ENCODE measurements at regions not wholly inside any gene's neighbourhood (a gene's known extent, or its start where the extent isn't known, plus 50 kb on each side); places are given as distances from the start of the nearest gene placed in this dataset.

DNA sequence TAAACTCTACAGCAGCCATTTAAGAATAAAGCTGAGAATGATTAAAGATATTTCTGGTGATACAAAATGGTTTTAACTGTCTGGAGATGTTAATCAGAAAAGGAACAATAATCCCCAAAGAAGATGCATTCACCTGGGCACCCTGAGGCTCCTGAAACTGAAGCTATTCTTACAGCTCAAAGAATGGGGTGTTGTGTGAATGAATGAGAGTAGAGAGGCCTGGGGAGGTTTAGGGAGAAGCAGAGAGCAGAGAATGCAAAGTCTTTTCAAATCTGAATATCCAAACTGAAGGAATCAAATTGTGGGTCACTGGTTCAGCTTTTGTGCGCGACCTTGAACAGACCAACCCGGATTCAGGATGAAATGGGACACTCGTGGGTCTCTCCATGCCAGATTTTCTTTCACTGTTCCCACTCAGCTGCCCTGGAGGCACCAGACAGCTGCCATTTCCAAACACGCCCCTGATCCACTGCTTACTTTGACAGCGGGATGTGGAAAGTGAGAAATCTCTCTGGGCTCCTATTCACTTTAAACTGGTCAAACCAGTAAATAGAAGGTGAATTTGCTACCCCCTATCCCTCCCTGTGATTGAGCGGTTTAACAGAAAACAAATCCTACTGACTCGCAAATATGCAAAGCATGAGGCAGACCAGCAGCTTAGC, 485.5 kb upstream of the THBS1 start:
- DNase-seq: no peak

GRCh38 chr15:39096608-39097205, 484.2 kb upstream of the THBS1 start:
- no peak for DNase-seq

DNA sequence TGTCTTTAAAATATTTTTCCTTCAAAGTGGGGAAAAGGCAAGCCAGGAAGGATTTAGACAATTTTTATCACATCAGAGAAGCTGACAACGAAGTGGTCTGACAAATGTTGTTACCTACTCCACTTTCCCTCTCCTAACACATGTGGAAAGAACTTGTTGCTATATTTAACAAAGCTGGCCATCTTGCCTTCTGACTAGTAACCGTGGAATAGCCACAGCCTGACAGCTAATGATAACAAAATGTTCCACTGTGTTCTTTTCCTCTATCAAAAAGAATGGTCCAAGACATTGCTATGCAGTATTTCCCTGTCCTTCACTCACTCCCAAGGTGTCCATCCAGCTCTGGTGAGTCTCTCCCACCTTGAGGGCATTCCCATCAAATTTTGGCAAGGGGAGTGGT, 481.4 kb upstream of the THBS1 start:
- DNase-seq: no peak

DNA sequence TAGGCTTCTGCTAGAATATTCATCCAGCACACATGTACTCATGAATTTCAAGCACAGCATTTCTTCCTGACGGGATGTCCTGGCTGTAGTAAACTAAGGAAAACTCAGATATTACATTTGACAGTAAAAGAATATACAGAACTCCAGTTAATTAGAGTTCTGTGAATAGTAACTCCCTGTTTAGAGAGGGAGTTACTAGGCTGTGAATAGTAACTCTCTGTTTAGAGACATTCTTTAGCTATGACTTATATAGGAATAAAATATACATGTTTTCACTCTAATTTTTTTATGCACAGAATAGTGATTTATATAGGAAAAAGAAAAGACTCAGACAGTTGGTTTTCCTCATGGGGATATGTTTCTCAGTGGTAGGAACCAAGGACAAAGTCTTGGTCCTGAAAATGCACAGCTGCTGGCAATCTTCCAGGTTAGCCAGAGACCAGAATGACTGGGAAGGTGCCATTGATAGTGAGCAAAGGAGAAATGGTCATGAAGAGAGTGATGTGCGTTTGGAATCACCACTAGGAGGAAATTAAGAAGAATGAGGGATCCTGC, 480.7 kb upstream of the THBS1 start:
- no peak for DNase-seq

DNA sequence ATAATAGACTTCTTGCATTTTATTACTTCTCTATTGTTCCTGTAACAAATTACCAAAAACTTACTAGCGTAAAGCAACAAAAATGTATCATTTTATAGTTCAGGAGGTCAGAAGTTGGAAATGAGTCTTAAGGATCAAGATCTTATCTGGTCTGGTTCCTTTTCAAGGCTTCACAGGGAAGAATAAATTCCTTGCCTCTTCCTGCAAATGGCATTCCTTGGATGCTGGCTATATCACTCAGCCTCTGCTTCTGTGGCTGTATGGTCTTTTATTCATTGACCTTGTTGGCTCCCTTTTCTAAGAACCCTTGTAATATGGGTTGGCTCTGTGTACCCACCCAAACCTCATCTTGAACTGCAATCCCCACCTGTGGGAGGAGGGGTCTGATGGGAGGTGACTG, 478.4 kb upstream of the THBS1 start:
- DNase-seq: no peak

GRCh38 chr15:39106950-39107349, 473.9 kb upstream of the THBS1 start:
- no peak for DNase-seq

DNA sequence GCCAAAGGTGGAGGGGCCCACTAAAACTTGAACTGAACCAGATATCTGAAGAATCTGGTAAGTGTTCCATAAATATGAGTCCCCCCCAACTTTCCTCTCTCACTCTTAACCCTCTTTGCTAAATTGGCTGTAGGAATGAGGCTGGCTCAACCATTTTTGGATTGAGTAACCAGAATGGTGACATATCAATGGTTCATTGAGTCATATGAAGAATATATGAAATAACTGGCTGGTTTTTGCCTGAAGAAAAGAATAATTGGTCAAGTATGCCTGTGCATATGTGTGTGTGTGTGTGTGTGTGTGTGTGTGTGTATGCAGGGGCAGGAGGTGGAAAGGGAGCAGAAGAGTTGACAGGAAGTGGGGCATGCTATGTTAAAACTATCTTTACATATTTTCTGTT, 472.9 kb upstream of the THBS1 start:
- no peak for DNase-seq

- DNase-seq: no peak
Measured at GRCh38 chr15:39110336-39110735, 470.5 kb upstream of the THBS1 start.

GRCh38 chr15:39110746-39111145, 470.1 kb upstream of the THBS1 start:
- DNase-seq: no peak

DNA sequence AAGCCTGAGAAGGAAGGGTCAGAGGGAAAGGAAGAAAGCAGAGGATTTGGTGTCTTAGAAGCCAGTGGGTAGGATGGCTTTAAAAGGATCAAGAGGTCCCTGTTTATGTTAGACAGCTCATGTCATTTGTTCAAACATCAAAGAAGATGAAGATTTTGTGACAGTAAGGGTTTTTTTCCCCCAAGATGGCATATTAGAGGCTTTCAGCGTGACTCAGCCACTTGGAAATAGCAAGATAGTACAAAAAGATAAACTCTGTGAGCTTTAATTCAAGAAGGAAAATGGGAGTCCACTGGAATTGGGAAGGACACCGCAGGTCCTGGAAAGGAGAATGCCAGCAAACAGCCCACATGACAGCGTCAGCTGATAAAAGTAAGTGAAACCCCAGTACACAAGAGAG, 467.1 kb upstream of the THBS1 start:
- DNase-seq: no peak

GRCh38 chr15:39114690-39115378, 466.0 kb upstream of the THBS1 start:
- DNase-seq: no peak

DNA sequence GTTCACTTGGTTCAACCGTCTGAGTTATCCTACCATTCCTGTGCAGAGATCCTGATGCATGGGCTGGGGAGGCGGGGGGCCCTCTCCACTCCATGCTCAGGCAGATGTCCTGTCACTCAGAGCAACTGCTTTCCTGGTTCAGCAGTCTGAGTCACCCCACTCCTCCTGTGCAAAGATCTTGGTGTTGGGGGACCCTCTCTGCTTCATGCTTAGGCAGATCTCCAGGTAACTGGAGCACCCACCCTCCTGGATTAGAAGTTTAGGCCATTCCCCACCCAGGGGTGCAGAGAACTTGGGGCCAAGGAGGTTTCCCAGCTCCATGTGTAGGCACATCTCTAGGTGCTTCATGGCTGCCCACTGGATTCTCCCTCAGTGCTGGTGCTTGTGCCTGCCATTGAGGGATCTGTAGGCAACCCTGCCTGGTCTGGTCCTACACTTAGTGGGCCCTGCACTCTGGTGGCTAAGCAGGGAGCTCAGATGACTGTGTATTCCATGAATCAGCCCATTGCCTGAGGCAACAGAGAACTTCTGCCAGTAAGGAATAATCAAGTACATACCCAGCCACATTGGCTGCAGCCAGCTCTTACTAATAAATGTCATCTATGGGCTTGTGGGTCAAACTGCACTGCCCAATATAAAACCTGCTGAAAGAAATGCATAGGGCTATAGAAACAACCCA, 465.4 kb upstream of the THBS1 start:
- no peak for DNase-seq

GRCh38 chr15:39118510-39118909, 462.4 kb upstream of the THBS1 start:
- DNase-seq: no peak

GRCh38 chr15:39124155-39124552, 456.7 kb upstream of the THBS1 start:
- DNase-seq: no peak

DNA sequence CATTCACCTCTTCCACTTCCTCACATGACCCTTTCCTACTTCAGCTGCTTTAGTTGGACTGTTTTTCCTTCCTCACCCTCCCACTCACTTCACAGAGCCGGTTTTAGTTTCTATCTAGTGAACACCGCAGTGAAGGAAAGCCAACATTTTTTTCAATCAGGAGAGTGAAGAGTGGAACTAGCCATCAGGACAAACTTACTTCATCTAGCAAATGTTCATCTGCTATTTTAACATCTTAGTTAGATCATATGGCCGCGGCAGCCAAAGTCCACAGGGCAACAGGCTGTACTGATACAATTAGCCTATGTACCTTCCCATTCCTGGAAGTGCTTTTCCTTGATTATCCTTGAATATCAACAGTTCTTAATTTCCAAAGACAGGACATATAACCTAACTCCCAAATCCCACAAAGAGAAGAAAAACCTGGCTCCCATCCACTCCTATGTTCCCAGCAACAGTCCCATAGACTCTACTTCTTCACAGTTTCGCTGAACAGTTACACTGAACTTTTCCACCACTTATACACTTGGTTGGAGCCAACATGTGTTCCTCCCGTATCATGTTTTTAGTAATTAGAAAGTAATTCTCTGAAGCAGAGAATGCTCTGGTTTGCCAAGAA, 456.2 kb upstream of the THBS1 start:
- no peak for DNase-seq

- no peak for DNase-seq
Measured at GRCh38 chr15:39125226-39125625, 455.7 kb upstream of the THBS1 start.

- peak; percentile 4 to 23 for DNase-seq
Measured at GRCh38 chr15:39125904-39126303, 455.0 kb upstream of the THBS1 start.

- no peak for DNase-seq
Measured at GRCh38 chr15:39127151-39127790, 453.6 kb upstream of the THBS1 start.

DNA sequence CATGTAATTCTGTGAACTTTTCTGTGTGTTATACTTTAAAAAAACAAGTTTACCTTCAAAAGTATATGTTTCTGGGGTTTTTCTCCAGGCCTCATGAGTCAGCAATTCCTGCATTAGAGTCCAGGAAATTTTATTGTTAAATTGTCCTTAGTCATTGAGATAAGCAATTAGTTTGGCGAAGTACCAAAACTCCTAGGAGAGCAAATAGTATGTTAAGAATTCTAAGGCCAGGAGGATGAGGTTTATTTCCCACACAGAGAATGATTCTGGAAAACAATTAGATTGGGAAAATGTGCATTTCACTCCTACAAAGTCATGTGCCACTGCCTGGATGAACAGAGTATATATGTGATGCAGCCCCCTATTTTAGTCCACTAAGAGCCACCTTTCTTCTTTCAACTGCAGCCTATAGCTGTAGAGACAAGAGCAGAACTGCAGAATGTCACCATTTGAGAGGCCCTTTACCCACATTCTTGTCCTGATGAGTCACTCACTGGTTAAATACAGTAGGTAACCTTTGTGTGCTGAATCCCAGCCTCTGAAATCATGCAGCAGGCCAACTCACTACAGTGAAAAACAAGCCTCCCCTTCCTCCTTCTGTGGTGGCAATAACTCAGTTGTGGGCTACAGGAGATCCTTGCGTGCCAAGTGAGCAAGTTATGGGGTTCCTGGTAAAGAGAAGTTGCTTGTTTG, 452.8 kb upstream of the THBS1 start:
- DNase-seq: no peak

- DNase-seq: no peak
Measured at GRCh38 chr15:39128746-39129145, 452.1 kb upstream of the THBS1 start.

DNA sequence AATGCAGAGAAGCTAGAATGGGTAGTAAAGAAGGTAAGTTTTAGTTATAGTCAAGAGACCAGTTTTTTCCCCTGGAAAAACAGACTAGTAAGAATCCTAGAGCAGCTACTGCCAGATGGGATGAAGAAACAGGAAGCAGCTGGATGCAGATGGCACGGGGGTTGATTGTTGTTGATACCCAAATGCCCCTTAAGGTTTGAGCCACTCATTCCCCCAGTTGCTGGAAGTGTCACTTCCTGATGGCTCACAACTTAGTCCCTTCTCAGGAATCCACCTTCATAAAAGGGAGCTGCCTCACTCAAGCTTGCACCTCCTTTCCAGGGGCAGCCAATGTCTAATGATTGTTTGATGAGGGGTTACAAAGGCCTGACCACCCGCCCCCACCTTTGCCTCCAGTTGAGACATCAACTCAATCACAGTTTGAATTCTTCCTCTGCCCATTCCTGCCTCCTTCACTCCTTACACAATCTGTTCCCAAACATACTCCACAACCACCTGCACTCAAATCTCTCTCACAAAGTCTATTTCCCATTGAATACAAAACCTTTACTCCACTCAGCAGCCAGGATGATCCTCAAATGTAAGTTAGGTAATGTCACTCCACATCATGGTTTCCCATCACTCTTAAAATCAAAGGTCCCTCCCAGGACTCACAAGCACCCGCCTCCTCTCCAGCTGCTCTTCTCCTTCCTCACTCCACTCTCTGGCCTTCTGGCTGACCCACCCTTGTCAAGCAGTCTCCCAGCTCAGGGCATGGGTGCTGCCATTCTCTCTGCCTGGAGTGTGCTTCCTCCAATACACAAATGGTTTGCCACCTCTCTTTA, 450.1 kb upstream of the THBS1 start:
- DNase-seq: no peak
